Inflammatory macrophage treated with lipopolysaccharide for 1 hour (primary cell): ENCODE measurements at regions not wholly inside any gene's neighbourhood (a gene's known extent, or its start where the extent isn't known, plus 50 kb on each side); places are given as distances from the start of the nearest gene placed in this dataset.

Experiments used
- DNase-seq, 2 donors: peaks; one replicate each; pipeline ENCODE4 v3.0.0-alpha.2; 2020 to 2022

- DNase-seq: no peak
These were observed 145.8 kb upstream of the WNT4 start for GRCh38 chr1:22288593-22289241.

- DNase-seq: no peak
These were observed 146.6 kb upstream of the WNT4 start for GRCh38 chr1:22289307-22289995.

DNA sequence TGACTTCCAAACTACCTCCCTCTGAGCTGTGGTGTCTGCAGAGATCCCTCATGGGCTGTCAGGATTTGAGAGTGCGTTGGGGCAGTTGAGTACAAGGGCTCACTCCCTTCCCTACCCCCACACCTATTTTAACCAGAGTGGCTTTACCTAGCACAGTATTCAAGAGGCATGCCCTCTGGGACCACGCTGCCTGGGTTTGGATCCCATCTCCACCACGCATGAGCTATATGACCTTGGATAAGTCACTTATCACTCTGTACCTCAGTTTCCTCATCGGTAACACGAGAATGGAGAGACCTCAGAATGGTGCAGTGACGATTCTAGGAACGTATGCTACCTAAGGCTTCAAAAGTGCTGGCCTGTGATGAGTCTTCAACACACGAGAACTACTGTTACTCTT is 147.3 kb upstream of the WNT4 start:
- no peak for DNase-seq

DNA sequence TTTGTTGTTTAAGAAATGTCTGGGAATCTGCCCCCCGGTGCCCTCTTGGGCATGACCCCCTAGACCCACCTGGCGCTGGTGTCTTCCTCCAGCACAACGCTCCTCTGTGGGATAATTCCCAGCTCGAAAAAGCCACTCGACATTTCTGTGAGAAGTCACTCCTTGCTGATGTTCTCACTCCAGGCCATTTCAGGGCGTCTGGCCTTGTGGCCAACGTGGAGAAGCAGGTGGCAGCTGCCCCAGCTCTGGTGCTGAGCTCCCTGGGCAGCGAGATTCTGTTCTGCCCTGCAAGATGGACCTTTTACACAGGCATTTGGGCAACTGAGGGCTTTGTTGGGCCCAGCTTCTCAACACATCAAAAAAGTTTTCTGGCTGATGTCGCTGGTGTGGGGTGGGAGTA is 147.7 kb upstream of the WNT4 start:
- no peak for DNase-seq

GRCh38 chr1:22291057-22291456 is 148.2 kb upstream of the WNT4 start:
- no peak for DNase-seq

DNA sequence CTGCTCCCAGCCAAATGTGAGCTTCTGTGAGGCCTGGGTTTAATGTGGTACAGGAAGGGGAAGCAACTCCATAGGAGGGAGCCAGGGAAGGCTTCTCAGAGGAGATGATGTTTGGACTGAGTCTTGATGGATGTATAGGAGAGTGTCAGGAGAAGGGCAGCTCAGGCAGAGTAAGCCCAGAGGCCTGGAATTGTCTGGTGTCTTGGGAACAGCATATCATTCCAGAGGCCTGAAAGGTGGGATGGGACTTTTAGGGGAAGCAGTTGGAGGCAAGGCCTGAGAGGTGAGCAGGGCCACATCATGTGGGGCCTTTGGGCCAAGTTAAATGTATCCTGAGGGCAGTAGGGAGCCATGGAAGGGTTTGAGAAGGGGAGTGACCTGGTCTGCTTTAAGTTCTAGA is 148.6 kb upstream of the WNT4 start:
- DNase-seq: no peak

DNA sequence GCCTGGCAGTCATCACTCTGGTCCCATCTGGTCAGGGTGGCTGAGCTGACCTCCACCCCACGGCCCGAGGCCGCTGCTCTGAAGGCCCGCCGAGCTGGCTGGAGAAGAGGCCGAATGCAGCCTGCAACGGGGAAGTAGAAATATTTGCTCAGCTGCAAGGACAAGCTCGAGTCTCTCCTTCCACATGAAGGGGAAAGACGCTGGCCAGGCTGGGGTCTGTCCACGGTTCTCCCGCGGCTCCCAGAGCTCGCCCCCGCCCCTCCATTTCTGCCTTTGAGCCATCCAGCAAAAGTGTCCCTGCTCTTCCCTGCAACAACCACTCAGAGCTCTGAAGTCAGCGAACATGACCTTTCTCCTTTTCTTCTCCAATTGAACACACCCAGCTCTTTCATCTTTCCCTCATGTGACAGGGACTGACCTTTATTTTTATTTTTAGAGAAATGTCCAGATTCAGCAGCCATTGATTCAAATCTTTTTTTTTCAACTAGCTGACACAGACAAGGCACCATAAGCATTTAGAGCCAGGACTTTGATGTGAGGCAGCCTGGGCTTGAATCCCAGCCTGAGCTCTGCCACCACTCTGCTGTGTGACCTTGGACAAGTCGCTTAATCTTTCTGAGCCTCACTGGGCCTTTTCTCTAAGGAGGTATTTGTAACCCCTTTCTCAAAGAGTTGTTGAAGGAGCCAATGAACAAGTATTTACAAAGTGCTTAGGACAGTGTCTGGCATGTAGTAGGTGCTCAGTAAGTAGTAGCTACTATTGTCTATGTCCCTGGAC is 149.3 kb upstream of the WNT4 start:
- DNase-seq: no peak

- DNase-seq: no peak
These were observed 152.5 kb upstream of the WNT4 start for GRCh38 chr1:22295396-22295795.

DNA sequence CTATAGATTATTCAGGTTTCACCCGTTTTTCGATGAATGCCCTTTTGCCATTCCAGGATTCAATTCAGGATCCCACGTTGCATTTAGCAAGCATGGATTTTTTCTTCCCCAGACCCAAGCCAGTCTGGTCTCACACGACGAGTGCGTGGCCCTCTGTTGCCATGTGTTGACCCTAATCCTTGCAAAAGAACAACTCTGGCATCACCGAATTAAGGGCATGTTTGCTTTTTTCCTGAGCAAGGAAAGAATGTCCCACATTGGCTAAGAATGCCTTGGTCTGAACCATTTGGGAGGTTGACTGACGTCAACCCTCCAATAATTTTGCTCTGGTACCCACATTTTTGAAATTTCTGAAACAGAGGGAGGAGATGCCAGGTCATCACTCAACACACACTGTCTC is 153.0 kb upstream of the WNT4 start:
- DNase-seq: no peak

DNA sequence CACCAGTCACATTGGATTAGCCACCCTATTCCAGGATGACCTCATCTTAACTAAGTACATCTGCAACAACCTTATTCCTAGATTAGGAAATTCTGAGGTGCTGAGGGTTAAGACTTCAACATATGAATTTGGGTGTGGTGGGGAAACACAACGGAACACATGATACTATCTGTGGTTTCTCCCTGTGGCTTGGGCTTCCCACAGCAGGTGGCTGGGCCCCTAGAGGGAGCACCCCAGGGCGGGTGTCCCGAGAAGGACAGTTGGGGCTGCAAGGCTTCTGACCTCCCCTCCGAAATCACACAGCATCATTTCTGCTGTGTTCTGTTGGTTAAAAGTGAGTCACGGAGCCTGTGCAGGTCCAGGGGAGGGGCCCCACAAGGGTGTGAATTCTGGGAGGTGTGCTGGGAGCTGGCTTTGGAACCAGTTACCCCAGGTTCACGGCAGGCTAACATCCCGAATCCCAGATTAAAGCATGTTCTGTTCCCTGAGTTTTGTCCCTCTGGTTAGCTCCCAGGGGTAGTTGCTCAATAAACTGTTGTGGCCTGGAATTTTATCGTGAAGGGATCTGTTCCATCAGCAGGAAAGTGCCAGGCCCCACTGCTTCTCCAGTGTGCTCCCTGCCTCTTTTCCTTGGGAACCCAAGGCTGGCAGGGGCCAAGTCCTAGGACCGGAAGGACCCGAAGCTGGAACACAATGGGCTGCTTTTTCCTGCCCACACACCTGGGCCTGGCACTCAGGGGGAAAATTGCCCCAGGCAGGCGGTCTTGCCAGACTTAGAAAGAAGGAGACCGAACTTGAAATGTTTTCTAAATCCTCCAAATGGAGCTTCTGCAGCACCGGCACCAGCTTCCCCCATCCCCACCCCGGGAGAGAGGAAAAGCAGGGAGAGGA is 154.0 kb upstream of the WNT4 start:
- no peak for DNase-seq

GRCh38 chr1:22297999-22298398 is 153.7 kb upstream of the ZBTB40 start:
- DNase-seq: no peak

GRCh38 chr1:22303816-22304215 is 147.8 kb upstream of the ZBTB40 start:
- DNase-seq: no peak

- no peak for DNase-seq
These were observed 142.1 kb upstream of the ZBTB40 start for GRCh38 chr1:22309572-22309971.

GRCh38 chr1:22311461-22311860 is 140.2 kb upstream of the ZBTB40 start:
- DNase-seq: no peak

DNA sequence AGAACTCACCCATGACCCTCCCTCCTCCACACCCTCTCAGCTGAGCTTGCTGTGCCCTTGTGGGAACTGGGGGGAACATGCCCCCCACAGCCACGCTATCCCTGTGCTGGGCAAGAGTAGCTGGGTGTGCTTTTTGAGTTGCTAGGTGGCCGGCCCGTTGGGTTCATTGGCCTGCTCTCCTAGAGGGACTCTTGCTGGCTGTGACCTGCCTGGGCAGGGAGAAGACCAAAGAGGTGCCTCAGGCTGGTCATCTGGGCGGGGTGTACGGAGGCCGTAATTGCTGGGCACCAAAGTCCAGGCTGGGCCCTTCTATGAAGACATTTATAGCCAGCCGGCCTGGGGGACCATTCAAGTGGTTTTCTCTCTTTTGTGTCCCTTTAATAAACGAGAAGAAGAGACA is 138.3 kb upstream of the ZBTB40 start:
- DNase-seq: no peak

DNA sequence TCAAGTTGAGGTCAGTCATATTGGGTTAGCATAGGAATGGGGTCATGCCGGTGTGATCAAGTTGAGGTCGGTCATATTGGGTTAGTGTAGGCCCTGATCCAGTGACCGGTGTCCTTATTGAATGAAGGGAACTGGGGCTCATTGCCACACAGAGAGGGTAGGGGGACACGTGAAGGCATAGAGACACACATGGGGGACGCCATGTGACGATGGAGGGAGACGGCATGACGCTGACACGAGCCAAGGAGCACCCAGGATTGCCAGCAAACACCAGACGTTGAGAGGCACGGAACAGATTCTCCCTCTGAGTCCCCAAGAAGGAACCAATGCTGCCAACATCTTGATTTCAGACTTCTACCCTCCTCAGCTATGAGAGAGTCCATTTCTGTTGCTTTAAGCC is 136.9 kb upstream of the ZBTB40 start:
- no peak for DNase-seq

GRCh38 chr1:22315315-22316078 is 136.2 kb upstream of the ZBTB40 start:
- DNase-seq: no peak

- DNase-seq: no peak
These were observed 134.3 kb upstream of the ZBTB40 start for GRCh38 chr1:22317231-22317919.

DNA sequence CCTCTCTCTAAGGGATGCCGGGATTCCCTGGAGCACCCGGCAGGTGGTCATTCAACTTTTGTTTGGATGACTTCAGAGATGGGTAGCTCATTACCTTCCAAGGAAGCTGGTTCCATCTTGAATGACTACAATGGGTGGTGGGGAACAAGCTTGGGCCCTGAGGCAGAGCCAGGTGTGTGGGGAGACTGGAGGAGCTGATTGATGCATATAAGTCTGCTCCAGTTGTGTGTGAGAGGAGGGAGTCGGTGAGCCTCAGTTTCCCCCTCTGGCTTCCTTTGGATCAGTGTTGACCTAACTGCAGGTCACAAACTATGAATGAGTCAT is 133.8 kb upstream of the ZBTB40 start:
- DNase-seq: no peak

- DNase-seq: no peak
These were observed 133.2 kb upstream of the ZBTB40 start for GRCh38 chr1:22318279-22318981.

DNA sequence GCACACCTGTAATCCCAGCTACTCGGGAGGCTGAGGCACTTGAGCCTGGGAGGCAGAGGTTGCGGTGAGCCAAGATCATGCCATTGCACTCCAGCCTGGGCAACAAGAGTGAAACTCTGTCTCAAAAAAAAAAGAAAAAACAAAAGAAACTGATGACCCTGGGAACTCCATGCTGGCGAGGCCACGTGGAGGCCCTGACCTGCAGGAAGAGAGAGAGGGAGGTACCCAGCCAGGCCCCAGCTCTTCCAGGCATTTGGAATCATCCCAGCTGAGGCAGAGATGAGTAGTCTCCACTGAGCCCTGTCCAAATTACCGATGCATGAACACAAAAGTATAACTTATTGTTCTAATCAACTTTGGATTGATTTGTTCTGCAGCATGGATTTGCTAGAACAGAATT is 132.0 kb upstream of the ZBTB40 start:
- DNase-seq: no peak
